A549 (cell line): ENCODE measurements at regions not wholly inside any gene's neighbourhood (a gene's known extent, or its start where the extent isn't known, plus 50 kb on each side); places are given as distances from the start of the nearest gene placed in this dataset.

Experiments used
- ATAC-seq, 2 experiments: fragments of 200-7000 bp in 1 of 2; fragments of >200 bp in 1 of 2; cut with Nextera tagmentation in 1 of 2; cut with Tn5 transposase in 1 of 2; 3 replicates each; pipeline versions ENCODE4 v1.8.0 to v1.9.1; 2018 to 2020; ENCODE audit warnings: mild to moderate bottlenecking in 1 of 2, moderate library complexity in 1 of 2
- CTCF ChIA-PET: fragments of 300-600 bp; sonication (Branson Sonifier 250); formaldehyde crosslinking; extraction: SDS; loops from one replicate; lab custom pipeline; 2021; ENCODE audit warnings: antibody characterized with exemption, inconsistent platforms; lab: Yijun Ruan, JAX
- POLR2A ChIA-PET: fragments of 350-600 bp; formaldehyde crosslinking; extraction: SDS; loops from one replicate; lab custom pipeline; 2021; ENCODE audit warnings: antibody characterized with exemption, inconsistent platforms; lab: Yijun Ruan, JAX
- DNase-seq, 2 experiments: peaks; one replicate each; pipeline versions ENCODE4 v3.0.0 to v3.0.0-alpha.2; 2011 to 2016; ENCODE audit warnings: low read depth in 1 of 2, low spot score in 1 of 2
- FAIRE-seq: peaks from 2 replicates; lab custom pipeline; 2011; peaks lifted over from hg19 to GRCh38; lab: Jason Lieb, UNC
- H3K27ac ChIP-seq, 2 experiments: fragments of >200 bp; sonication (Bioruptor Twin); formaldehyde crosslinking; 3 replicates each; pipeline ENCODE4 v1.5.1; 2016 to 2017
- H3K4me1 ChIP-seq: fragments of >200 bp; sonication (Bioruptor Twin); formaldehyde crosslinking; 3 replicates; pipeline ENCODE4 v1.6.1; 2016
- H3K4me2 ChIP-seq: fragments of >200 bp; sonication (Bioruptor Twin); formaldehyde crosslinking; 3 replicates; pipeline ENCODE4 v1.6.1; 2016
- H3K4me3 ChIP-seq: fragments of >200 bp; sonication (Bioruptor Twin); formaldehyde crosslinking; 3 replicates; pipeline ENCODE4 v1.5.1; 2016
- H3K9me3 ChIP-seq: fragments of >200 bp; sonication (Bioruptor Twin); formaldehyde crosslinking; 3 replicates; pipeline ENCODE4 v1.6.1; 2016
- CBX8 ChIP-seq: fragments of 200-600 bp; sonication (generic); IDR thresholded peaks from 2 replicates; pipeline ENCODE4 v1.6.1; 2016
- CHD2 ChIP-seq: fragments of 150-350 bp; IDR thresholded peaks from 2 replicates; pipeline ENCODE4 v1.6.1; 2014; ENCODE audit warnings: low read length; ENCODE audit not compliant: partially characterized antibody
- CHD4 ChIP-seq: fragments of 200-600 bp; sonication (generic); IDR thresholded peaks from 2 replicates; pipeline ENCODE4 v1.6.1; 2016; ENCODE audit warnings: antibody characterized with exemption, mild to moderate bottlenecking, borderline replicate concordance
- EP300 ChIP-seq, 2 experiments: fragments of >200 bp; sonication (Bioruptor Twin); formaldehyde crosslinking; IDR thresholded peaks; 2 replicates in 1 of 2; 3 replicates in 1 of 2; pipeline ENCODE4 v1.6.1; 2016 to 2017
- FOSB ChIP-seq: fragments of 250-450 bp; sonication (Bioruptor Pico); IDR thresholded peaks from 2 replicates; pipeline ENCODE4 v1.5.0; 2020; ENCODE audit warnings: mild to moderate bottlenecking, moderate library complexity
- FOSL2 ChIP-seq, 2 experiments: fragments of 450-650 bp in 1 of 2; fragments of >200 bp in 1 of 2; sonication (Bioruptor Twin) in 1 of 2; formaldehyde crosslinking; IDR thresholded peaks; 2 replicates each; pipeline versions ENCODE4 v1.5.0 to v1.6.1; 2016 to 2020; ENCODE audit warnings: mild to moderate bottlenecking in 1 of 2, moderate library complexity in 1 of 2
- GATA3 ChIP-seq: IDR thresholded peaks from 2 replicates; pipeline ENCODE4 v1.6.1; 2012; ENCODE audit warnings: borderline replicate concordance
- HDAC2 ChIP-seq: fragments of 200-600 bp; sonication (generic); IDR thresholded peaks from 2 replicates; pipeline ENCODE4 v1.6.1; 2016
- HEYL ChIP-seq: fragments of 250-450 bp; sonication (Bioruptor Pico); IDR thresholded peaks from 2 replicates; pipeline ENCODE4 v1.8.0; 2021; ENCODE audit warnings: mild to moderate bottlenecking, moderate library complexity
- HOXA7 ChIP-seq: fragments of 250-450 bp; sonication (Bioruptor Pico); IDR thresholded peaks from 2 replicates; pipeline ENCODE4 v1.5.0; 2020; ENCODE audit warnings: mild to moderate bottlenecking, moderate library complexity
- JUNB ChIP-seq: fragments of >200 bp; sonication (Bioruptor Twin); formaldehyde crosslinking; IDR thresholded peaks from 2 replicates; pipeline ENCODE4 v1.6.1; 2016
- KDM1A ChIP-seq: fragments of 200-600 bp; sonication (generic); IDR thresholded peaks from 2 replicates; pipeline ENCODE4 v1.6.1; 2016; ENCODE audit warnings: low read depth, mild to moderate bottlenecking
- MAFK ChIP-seq: fragments of 450-650 bp; IDR thresholded peaks from 2 replicates; pipeline ENCODE4 v1.6.1; 2014; ENCODE audit not compliant: partially characterized antibody
- NR3C1 ChIP-seq: fragments of >200 bp; sonication (Bioruptor Twin); formaldehyde crosslinking; IDR thresholded peaks from 3 replicates; pipeline ENCODE4 v1.6.1; 2017
- PHF8 ChIP-seq: fragments of 200-600 bp; sonication (generic); IDR thresholded peaks from 2 replicates; pipeline ENCODE4 v1.6.1; 2016; ENCODE audit warnings: low read depth, mild to moderate bottlenecking, antibody characterized with exemption, moderate library complexity, borderline replicate concordance
- POLR2A ChIP-seq: IDR thresholded peaks from 2 replicates; pipeline ENCODE4 v1.6.1; 2012; ENCODE audit warnings: mild to moderate bottlenecking, low read length
- RARB ChIP-seq: fragments of 250-450 bp; sonication (Bioruptor Pico); IDR thresholded peaks from 2 replicates; pipeline ENCODE4 v1.8.0; 2021; ENCODE audit warnings: mild to moderate bottlenecking, moderate library complexity
- RNF2 ChIP-seq: fragments of 200-600 bp; sonication (generic); IDR thresholded peaks from 2 replicates; pipeline ENCODE4 v1.6.1; 2016; ENCODE audit warnings: low read depth, mild to moderate bottlenecking, antibody characterized with exemption, moderate library complexity, borderline replicate concordance
- ZC3H11A ChIP-seq: fragments of 450-650 bp; IDR thresholded peaks from 2 replicates; pipeline ENCODE4 v1.6.1; 2014; ENCODE audit warnings: antibody characterized with exemption, mild to moderate bottlenecking
- ZSCAN20 ChIP-seq: fragments of 250-450 bp; sonication (Bioruptor Pico); IDR thresholded peaks from 2 replicates; pipeline ENCODE4 v1.8.0; 2022; ENCODE audit warnings: mild to moderate bottlenecking, moderate library complexity
- WGBS: methylation state at CpG from one replicate; pipeline ENCODE4 v1.1.6; 2017; ENCODE audit errors: missing lambda C conversion rate; 5-methylcytosine and 5-hydroxymethylcytosine counted together
- TF ChIP-seq, protein P1 (sequence below): fragments of 250-450 bp; sonication (Bioruptor Pico); IDR thresholded peaks from 2 replicates; pipeline ENCODE4 v1.5.0; 2020; ENCODE audit warnings: low read depth, mild to moderate bottlenecking, moderate library complexity
- TF ChIP-seq, protein P2 (sequence below): IDR thresholded peaks from 2 replicates; pipeline ENCODE4 v1.6.1; 2012
- TF ChIP-seq, protein P3 (sequence below): fragments of 250-450 bp; sonication (Bioruptor Pico); IDR thresholded peaks from 2 replicates; pipeline ENCODE4 v1.5.0; 2021; ENCODE audit warnings: mild to moderate bottlenecking, moderate library complexity, borderline replicate concordance
- TF ChIP-seq, protein P4 (sequence below): fragments of 450-650 bp; IDR thresholded peaks from 2 replicates; pipeline ENCODE4 v1.6.1; 2014; ENCODE audit warnings: antibody characterized with exemption

DNA sequence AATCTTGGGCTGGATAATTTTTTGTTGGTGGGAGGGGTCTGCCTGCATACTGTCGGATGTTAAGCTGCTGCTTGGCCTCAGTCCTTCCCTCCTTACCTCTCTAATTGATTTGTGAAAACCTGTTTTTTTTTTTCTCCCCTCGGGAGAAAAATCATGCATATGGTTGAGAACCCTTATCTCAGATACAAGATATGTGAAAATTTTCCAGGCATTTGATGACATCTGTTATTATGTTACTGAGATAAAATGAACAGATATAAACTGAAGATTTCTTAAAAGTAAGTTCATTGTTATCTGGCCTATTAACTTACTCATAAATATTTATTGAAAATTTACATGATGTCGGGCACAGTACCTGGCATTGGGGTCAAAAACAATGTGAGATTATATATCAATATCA, 1375.7 kb downstream of the PCDH9 start:
- Histone ChIP-seq H3K4me1 (no peaks in the 10 kb centered on the region), H3K4me3 (no peak overlapping the region), H3K27ac (no peak overlapping the region), H3K9me3 (no peaks in the 10 kb centered on the region), H3K4me2 (no peak overlapping the region)
- ATAC-seq: no peak
- no peak for FAIRE-seq
- POLR2A ChIA-PET: no interaction called here
- WGBS: 64% methylated on average over 3 of the region's 3 CpGs
- CTCF ChIA-PET: no interaction called here
- no peak for DNase-seq
- no peak for TF ChIP-seq FOSB
- no peak for TF ChIP-seq ZC3H11A
- TF ChIP-seq RNF2: no peak
- TF ChIP-seq JUNB: no peak
- TF ChIP-seq HDAC2: no peak
- no peak for TF ChIP-seq MAFK
- TF ChIP-seq NR3C1: no peak
- no peak for TF ChIP-seq KDM1A
- no peak for TF ChIP-seq CHD2
- TF ChIP-seq CBX8: no peak
- no peak for TF ChIP-seq ZSCAN20 (CRISPR knock-in tag)
- TF ChIP-seq, protein P1, sequence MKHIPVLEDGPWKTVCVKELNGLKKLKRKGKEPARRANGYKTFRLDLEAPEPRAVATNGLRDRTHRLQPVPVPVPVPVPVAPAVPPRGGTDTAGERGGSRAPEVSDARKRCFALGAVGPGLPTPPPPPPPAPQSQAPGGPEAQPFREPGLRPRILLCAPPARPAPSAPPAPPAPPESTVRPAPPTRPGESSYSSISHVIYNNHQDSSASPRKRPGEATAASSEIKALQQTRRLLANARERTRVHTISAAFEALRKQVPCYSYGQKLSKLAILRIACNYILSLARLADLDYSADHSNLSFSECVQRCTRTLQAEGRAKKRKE (CRISPR knock-in tag): no peak

DNA sequence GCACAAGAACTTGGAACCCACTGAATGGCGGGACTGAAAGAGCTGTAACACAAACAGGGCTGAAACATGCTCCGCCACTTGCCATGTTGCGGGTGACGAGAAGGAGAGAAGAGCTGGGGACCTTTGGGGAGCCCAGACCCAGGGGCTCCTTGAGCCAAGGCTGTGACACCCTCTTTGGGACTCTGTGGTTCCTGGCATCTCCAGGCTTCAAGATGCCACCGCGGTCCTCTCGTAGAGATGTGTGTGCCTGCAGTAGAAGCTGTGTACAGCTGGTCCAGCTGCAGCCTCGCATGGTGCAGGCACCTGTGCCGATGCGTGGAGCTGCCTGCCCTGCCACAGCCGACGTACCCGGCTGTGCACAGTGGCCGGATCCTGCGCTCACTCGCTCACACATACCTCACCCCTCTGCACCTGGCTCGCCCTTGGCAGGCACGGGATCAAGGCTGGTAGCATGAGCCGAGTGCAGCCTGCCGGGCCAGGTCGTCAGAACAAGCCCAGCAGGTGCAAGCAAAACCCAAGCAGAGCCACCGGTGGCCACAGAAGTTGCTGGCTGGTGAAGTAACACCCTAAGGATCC, 1385.8 kb downstream of the PCDH9 start:
- DNase-seq: no peak
- POLR2A ChIA-PET: no interaction called here
- ATAC-seq: no peak
- 85% methylated on average over 4 of the region's 22 CpGs for WGBS
- H3K4me3 ChIP-seq: no peak overlapping the region
- H3K9me3 ChIP-seq: no peaks in the 10 kb centered on the region
- H3K27ac ChIP-seq: no peak overlapping the region
- H3K4me1 ChIP-seq: no peaks in the 10 kb centered on the region
- H3K4me2 ChIP-seq: no peak overlapping the region
- FAIRE-seq: no peak
- TF ChIP-seq EP300 (IDR thresholded peaks at IDR 0.05) (no peak), HDAC2 (no peak), CHD4 (no peak), HEYL (CRISPR knock-in tag) (no peak), ZC3H11A (no peak), FOSL2 (IDR thresholded peaks at IDR 0.05) (no peak), FOSL2 (CRISPR knock-in tag; IDR thresholded peaks at IDR 0.05) (no peak), HOXA7 (CRISPR knock-in tag) (no peak), GATA3 (no peak), POLR2A (no peak), RARB (no peak), PHF8 (no peak)
- TF ChIP-seq, protein P2, sequence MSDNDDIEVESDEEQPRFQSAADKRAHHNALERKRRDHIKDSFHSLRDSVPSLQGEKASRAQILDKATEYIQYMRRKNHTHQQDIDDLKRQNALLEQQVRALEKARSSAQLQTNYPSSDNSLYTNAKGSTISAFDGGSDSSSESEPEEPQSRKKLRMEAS: no peak
- TF ChIP-seq, protein P3, sequence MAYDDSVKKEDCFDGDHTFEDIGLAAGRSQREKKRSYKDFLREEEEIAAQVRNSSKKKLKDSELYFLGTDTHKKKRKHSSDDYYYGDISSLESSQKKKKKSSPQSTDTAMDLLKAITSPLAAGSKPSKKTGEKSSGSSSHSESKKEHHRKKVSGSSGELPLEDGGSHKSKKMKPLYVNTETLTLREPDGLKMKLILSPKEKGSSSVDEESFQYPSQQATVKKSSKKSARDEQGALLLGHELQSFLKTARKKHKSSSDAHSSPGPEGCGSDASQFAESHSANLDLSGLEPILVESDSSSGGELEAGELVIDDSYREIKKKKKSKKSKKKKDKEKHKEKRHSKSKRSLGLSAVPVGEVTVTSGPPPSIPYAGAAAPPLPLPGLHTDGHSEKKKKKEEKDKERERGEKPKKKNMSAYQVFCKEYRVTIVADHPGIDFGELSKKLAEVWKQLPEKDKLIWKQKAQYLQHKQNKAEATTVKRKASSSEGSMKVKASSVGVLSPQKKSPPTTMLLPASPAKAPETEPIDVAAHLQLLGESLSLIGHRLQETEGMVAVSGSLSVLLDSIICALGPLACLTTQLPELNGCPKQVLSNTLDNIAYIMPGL: no peak
- TF ChIP-seq, protein P4, sequence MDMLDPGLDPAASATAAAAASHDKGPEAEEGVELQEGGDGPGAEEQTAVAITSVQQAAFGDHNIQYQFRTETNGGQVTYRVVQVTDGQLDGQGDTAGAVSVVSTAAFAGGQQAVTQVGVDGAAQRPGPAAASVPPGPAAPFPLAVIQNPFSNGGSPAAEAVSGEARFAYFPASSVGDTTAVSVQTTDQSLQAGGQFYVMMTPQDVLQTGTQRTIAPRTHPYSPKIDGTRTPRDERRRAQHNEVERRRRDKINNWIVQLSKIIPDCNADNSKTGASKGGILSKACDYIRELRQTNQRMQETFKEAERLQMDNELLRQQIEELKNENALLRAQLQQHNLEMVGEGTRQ: no peak
- CTCF ChIA-PET: interaction anchor here (1.5 kb wide), 1 partner anchor 26 kb away, joined by 3 read pairs; no protein-coding TSS in a partner anchor
